ENCODE measurements at regions not wholly inside any gene's neighbourhood (a gene's known extent, or its start where the extent isn't known, plus 50 kb on each side); places are given as distances from the start of the nearest gene placed in this dataset.

DNA sequence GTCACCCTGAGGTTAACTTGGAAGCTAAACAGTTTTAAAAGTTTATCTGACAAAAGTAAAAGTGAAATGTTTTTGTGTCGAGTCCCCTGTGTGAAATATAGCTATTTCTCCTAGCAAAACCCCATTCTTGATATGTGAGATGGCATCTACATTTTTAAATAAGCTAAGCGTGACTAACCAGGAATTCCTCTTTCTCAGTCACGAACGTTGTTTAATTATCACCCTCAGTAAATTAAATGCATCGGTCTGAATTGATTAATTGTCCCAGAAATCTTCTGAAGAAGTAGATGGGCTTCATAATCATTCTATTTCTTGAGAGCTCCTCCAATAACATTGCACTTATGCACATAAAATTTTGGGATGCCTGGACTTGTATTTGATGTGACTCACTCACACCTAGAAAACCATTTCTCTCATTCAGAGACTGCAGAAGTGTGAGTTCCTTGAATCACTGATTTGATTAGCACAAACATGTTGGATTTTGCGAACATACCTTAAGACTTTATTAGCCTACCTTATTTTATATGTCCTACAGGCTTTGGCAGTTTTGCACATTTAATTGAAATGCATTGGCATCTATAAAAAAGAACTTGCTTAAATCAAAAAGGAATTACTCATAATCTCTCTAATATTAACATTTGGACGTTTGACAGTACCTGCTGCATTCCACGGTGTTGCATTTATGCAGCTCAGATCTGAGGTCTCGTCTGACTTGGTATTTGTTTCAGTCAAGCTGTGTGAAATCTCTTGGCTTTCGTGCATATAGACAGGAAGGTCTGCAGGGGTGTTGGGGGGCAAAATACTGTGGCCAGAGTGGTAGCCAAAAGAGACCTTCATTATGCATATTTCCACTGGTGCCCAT lies 475.2 kb downstream of the EPHA4 start:
- DNase-seq = no peak

DNA sequence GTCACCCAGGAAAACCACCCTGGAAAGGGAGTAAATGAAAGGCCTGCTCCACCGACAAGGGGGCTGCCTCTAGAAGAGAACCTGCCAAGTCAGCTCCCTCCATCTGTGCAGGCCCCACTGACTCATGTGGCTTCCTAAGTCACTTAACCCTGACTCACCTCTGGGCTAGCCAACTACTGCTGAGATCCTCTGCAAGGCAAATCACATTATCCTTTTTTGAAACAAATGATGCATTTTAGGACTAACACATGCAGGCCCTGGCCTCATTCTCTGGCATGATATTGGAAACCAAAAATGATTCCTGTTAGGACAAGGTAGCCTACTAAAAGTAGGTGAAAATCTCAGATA lies 474.6 kb downstream of the EPHA4 start:
- peak; percentile 5 for DNase-seq

DNA sequence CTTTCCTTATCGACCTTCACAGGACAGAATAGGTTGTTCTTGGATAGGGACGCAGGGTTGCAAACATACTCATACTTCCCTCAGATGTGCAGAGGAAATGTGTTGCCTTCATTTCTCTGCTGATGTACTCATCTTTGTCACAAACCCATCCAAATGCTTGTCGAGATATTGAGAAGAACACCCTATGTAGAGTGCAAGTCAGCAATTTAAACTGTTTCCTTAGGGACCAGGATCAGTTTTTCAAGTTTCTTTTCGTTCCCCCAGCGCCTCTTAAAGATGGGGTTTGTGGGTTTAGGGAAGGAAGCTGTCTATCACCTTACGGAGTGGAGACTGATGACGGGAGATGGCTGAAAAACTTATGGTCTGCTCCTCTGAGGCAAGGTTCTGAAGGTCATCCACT lies 474.2 kb downstream of the EPHA4 start:
- DNase-seq = no peak

DNA sequence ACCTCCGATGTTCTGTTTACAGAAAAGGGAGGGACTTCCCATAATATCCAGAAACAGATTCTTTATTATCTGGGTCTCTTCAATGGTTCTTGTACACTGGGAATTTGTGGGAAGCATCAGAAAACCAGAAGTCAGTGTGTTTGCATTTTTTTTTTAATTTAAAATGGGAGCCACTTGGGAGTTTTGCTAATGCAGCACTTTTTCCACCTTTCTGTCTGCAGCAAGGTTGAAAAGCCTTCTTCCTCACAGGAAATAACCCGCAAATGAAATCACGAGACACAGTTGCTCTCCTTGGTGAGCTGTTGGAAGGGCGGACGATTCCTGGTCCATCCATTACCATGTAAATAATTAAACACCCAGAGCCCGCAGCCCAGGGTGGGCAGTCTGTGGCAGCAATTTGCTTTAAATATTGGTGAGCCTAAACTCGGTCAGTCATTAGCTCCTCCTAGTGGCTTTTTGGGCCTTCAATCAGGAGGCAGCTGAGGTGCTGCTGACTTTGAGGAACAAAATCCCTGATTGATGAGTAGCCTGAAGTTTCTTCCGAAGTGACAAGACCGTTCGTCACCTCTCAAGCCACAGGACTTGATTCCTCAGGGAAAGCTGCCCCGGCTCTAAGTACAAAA lies 471.5 kb downstream of the EPHA4 start:
- DNase-seq = peak; percentile 27

DNA sequence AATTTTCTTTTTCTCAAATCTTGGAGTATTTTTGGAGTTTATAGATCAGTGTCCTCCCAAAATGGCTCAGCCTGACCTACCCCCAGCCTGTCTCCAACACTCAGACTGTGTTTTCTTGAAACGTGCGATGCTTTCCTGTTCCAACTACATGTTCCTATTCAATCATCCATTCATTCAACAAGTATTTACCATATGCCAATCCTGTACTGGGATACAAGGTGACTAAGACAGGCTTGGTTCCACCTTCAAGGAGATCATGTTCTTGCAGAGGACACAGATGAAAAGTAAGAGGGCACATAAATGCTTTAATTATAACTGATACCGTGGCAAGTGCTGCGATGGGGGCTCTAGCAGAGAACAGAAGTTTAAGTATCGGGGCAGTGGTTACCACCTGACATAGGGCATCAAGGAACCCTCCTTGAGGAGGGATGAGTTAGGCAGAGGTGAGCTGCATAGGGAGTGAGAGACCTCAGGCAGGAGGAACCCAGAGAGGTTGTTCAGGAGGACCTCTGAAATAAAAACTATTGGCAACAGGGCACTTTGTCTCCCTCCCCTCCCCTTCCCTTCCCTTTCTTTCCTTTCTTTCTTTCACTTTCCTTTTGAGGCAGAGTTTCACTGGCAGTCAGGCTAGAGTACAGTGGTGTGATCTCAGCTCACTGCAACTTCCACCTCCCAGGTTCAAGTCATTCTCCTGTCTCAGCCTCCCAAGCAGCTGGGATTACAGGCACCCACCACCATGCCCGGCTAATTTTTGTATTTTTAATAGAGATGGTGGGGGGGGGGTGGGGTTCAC lies 469.0 kb downstream of the EPHA4 start:
- peak; percentile 10 for DNase-seq

DNA sequence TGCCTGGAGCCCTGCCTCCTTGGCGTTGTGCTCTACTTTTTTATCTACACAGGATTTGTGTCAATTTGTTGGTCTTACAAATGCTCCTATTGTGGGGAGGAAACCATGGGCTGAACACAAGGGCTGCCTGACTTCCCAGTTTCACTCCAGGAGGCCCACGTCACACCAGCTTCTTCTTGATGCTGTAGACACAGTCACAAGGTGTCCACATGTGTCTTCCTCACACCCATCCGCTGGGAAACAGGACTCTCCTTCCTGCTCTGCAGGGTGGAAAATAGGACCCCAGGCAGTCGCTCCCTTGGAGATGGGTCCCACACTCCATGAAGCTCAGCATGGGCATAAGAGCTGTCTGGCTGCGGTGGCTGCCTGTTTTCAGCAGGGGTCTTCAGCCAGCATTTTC lies 468.2 kb downstream of the EPHA4 start:
- peak; percentile 51 for DNase-seq

DNA sequence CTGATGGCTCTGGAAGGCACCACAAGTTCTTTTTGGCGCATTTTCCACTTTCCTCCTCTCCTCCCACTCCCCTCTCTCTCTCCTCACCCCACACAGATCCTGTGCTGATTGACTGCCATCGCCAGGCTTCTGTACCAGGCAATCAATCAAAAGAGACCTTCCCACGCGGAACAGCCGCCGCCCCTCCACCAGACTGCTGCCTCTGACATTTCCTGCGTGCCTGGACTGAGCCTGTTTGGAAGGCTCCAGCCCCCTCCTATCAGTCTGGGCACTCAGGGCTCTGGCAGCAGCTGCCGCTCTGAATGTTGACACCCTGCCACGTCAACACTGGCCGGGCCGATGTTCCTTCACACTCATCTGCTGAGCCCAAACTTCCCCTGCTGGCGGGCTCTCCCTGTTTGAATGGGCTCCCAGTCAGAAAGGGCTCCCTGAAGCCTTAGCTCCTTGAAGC lies 467.7 kb downstream of the EPHA4 start:
- DNase-seq = peak; percentile 82

DNA sequence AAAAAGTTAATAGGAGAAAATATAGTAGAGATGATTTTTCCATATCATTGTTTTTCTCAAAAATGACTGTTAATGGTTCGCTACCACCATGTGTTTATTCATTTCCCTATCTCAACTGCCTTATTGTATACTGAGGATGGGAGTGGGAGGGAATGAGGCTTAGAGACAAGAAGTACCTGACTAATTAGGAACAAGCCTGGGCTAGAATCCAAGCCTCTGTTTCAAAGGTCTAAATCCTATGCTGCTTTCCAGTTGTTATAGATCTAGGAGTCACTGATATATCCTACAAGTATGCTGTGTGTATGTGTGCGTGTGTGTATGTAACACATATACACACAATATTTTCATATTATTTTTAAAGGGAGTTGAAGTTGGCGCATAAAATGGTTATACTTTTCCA lies 465.9 kb downstream of the EPHA4 start:
- peak; percentile 13 for DNase-seq

DNA sequence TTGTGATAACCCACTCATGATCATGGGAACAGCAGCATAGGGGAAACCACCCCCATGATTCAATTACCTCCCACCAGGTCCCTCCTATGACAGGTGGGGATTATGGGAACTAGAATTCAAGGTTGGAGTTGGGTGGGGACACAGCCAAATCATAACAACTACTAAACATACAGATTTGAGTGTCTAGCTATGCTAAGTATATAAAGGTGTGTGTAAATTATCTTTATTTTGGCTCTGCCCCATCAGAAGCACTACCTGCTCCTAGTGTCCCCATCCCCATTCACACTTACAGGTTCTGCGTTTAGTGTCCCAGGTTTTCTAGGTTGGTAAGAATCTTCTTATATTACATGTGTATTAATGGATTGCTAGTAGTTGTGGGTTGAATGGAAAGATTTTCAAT lies 464.7 kb downstream of the EPHA4 start:
- DNase-seq = no peak

DNA sequence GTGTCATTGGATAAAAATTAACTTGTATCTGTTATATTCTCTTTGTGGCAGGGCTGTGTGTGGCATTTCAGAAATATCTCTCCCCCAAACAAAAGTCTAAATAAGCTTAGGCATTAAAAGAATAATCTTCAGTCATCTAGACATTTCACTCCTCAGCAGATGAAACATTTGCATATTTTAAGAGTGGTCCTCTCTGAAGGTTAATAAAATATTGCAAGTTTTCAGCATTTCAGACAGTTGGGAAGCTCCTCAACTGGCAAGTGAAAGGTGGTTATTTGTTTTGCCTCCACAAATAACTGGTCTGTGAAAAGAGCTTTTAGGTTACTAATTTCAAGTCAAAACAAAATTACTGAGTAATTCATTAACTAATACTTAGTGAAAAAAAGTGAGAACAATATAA lies 462.6 kb downstream of the EPHA4 start:
- DNase-seq = no peak

DNA sequence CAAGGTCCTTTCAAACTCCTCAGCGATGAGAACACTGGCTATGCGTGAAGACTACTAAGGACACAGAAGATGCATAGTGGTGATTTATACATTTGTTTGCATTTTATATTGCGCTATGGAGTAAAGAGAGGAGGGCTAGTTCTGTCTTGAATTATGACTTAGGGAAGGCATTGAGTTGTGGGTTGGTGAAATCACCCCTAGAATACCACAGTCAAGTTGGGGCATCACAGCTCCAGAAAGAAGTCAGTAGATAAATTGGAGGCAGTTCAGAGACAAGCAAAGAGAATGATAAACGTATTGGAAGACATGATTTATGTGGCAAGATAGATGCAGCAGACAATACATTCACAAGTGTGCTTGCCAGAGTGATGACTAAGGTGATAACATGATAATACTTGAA lies 460.4 kb downstream of the EPHA4 start:
- DNase-seq = no peak

DNA sequence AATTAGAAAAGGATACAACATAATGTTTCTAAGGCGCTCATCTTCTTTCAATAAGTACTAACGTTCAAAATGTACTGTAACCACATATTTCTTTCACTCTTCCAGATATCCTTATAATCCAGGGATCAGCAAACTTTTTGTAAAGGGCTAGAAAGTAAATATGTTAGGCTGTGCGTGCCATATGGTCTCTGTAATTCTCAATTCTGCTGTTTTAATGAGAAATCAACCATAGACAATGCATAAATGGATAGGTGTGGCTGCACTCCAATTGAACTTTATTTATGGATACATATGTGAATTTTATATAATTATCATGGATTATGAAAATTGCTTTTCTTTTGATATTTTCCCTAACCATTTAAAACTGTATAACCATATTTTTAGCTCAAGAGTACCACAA lies 459.4 kb downstream of the EPHA4 start:
- peak; percentile 79 for DNase-seq

DNA sequence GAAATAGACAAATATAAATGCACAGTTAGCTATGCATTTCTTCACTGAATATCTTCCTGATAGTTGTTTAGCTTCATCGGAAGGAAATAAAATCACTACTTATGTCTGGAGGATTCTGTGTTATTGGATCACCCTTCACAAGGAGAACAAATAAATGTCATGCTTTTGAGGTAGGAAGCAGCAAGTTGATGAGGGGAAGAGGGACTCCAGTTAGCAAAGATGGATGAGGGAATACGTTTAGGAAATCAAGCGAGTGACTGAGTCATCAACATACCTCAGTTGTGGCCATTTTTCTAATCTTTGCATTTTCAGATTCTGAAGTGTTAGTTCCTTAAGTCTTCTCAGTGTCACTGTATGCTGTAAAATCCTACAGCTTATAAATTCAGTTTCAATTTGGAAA lies 456.2 kb downstream of the EPHA4 start:
- no peak for DNase-seq

DNA sequence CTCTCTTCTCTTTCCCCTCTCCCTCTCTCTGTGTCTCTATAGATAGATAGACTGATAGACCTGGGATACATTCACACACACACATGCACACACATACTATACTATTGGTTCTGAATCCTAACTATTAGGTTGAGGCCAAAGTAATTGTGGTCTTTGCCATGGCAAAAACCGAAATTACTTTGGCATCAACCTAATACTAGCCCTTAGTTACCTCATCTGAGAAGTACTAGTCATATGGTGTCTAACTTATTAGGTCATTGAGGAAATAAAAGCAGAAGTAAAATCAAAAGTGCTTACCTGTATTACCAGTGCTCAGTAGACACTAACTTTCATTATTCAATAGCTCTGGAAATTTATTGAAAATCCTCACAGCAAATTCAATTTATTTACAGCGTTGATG lies 451.5 kb downstream of the EPHA4 start:
- DNase-seq = no peak

DNA sequence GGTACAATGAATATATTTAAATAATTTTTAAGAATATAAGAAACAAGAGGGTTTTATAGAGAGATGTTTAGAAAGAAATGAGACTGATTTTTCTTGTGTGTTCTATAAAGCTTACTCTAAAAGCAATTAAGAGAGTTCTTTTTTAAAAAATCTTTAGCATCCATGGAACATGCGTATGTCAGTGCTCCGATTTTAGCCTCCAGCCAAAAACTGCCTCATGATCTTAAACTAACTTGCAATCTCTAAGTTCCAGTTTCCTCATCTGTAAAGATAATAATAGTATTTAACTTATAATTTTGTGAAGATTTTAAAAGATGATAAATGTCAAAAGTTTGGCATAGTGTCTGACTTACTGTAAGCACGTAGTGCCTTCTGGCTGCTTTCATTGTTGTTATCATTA lies 448.7 kb downstream of the EPHA4 start:
- DNase-seq = no peak

DNA sequence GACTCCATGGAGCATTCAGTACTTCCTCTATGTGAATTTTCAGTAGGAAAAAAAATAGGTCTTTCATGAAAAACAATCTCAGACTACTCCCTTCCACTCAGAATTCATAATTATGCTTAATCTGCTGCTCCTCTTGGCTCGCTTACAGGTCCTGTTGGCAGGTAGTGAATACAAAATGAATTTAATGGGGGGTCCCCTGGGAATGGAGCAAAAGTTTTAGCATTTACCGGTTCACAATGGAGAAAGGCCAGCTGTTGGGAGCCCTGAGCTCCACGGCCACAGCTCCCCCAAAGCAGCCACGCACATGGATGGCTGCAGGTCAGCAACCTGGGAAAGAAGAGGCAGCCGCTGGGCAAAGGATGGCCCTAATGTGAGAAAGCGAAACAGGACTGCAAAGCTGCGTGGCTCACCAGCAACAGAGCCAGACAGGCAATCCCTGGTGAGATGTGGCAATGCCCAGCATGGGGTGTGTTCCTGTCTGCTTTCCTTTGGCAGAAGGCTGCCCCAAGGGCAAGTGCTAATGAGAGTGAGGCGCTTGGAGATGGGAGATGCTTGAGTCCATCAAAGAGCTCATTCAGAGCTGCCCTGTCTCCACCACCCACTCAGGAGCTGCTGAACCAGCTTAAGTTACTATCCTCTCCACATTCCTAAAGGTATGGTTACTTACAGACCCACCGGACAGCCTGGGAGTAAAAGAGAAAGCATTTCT lies 447.4 kb downstream of the EPHA4 start:
- DNase-seq = peak; percentile 97

DNA sequence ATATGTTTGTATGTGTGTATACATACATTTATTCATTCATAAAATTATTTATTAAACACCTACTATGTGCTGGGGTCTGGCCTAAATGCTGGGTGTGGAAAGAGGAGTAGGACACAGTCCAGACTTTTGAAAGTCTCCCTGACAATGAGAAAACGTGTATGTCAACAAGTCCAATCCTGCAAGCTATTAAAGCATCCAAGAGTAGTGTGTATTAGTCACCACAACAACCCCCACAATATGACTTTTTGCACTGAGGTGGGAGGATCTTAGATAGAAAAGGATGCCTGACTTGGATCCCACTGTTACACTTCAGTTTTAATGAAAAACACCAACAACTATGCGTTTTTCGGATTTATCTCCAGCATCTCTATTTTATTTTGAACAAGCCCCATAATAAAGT lies 446.4 kb downstream of the EPHA4 start:
- DNase-seq = peak; percentile 26

DNA sequence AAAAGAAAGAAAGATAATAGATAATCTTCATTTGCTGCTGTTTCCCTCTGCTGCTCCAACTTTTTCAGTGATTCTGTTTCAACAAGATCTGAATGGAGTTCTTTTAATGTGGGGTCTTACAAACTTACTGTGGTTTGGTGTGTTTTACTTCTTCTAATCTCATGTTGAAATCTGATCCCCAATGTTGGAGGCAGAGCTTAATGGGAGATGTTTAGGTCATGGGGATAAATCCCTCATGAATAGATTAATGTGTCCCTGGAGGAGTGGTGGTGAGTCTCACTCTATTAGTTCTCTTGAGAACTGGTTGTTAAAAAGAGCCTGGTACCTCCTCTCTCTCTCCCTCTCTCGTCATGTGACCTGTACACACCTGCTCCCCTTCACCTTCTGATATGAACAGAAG lies 442.4 kb downstream of the EPHA4 start:
- peak; percentile 37 for DNase-seq

DNA sequence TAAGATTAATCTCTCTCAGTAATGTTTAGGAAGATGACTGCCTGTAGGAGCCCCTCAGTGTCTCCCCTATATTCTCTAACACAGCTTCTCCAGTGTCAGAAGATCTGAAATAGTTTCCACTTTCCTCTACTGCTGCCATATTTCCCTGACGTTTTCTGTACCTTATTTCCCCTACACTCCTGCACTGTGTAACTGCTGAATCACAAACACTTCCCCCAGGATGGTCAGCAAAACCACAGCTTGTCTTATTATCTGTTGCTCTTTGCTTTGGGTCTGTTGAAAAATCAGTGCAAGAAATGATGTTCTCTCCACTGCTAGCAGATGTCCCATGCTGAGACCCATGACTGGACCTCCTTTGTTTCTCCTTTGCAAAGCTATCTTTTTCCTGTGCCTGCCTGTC lies 441.7 kb downstream of the EPHA4 start:
- DNase-seq = no peak

DNA sequence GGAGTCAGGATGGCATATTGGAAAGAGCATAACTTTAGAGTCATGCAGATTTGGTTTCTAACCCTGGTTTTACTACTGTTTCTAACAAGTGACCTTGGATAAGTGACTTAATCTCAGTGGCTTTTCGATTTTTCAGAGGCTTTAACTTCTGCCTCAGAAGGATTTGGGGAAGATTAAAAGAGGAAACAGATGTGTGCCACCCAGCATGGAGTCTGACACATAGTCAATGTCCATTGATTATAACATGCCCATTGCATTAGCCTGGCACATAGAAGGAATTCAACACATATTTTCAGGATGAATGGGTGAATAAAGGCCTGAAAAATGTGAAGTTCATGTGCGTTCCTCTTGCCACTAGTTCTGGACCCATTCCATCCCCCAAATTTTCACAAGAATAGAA lies 438.2 kb downstream of the EPHA4 start:
- DNase-seq = no peak

DNA sequence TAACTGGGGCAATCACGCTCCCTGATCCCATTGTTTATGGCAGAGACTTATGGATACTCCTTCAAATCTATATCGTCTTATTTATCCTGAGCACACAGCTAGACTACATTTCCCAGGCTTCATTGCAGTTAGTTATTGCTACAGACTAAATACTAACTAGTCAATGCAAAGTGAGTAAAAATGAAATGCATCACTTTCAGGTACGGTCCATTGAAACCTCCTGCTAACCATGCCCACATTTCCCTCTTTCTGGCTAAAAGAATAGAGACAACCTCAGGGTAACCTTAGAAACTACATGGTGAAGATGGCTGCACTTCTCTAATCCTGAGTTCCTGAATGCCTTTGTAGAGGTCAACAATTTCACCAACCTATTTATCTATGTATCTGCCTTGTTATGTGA lies 437.4 kb downstream of the EPHA4 start:
- no peak for DNase-seq

DNA sequence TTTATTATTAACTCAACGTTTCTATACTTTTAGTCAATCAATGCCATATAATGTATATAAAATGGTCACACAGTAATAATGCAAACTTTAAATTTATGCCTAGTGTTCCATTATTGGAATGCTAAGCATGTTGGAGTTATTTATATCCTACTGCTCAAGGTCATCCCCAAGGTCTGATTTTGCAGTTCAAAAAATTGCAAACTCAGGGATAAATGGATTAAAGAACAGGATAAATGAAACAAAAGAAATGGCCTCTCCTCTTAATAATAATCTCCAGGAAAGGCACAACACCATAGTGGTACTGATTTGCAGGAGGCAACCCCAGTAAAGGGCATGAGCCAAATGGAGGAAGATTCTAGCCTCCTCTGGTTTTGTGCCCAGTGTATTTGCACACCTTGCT lies 436.4 kb downstream of the EPHA4 start:
- no peak for DNase-seq

DNA sequence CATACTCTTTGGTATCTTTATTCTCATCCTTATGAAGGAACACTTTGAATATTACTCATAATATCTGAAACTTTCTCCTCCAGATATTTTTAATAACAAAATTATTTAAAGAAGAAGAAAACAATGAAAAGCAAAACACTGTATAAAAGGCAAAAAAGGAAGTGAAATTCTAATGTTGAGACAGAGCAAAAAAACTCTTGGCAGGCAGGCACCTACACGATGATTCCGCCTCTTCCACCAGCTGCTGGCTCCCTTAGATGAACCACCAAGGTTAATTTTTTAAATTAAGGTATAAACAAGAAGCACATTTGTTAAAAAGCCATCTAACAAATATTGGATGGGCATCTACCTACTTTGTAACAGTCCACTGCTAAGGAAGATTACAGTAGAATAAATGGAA lies 434.7 kb downstream of the EPHA4 start:
- DNase-seq = no peak
